Left ventricle myocardium superior (tissue), 1 donor: ENCODE measurements at regions not wholly inside any gene's neighbourhood (a gene's known extent, or its start where the extent isn't known, plus 50 kb on each side); places are given as distances from the start of the nearest gene placed in this dataset.
"Not testable (repeated sequence)": the region's sequence is repeated elsewhere in the genome, so short reads cannot be mapped to it uniquely, and the experiment has no call there.

ENCODE experiments used
- ATAC-seq: fragments of 200-7000 bp; cut with Tn5 transposase; one replicate; pipeline ENCODE4 v1.9.1; 2020; ENCODE audit warnings: mild to moderate bottlenecking, moderate library complexity
- DNase-seq: peaks from one replicate; pipeline ENCODE4 v3.0.0-alpha.2; 2020
- intact Hi-C: fragments of 100-400 bp; cut with micrococcal nuclease; formaldehyde crosslinking; loops from one replicate; pipeline ENCODE4 v1.11.0; 2022
- donor health status: DM: no; HTN: yes; CAD: no; lungs with severe emphysema.

DNA sequence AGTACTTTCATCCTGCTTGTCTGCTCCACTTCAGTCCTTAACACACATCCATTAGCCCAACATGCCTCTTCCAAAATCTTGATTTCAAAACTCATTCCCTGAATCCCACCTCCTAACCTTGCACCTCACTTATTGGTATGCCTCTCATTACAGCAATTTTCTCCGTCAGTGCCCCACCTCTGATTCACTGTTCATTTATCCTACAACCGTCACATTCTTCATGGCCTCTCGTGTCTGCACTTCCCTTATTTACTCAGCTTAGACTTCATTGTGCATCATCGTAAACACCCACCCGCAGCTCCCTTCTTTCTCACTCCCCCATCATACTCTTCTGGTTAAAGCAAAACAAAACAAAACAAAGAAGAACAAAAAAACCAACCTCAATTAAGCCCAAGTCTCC, 160.6 kb upstream of the HMGA2 start:
- intact Hi-C loops: no loop called here

GRCh38 chr12:65664715-65665250, 159.5 kb upstream of the HMGA2 start:
- intact Hi-C loops: no loop called here
- no peak for DNase-seq
- no peak for ATAC-seq

More for the DNA sequence above, 160.6 kb upstream of the HMGA2 start:
- no peak for DNase-seq
- ATAC-seq: no peak

- no peak for DNase-seq
- no peak for ATAC-seq
- intact Hi-C loops: no loop called here
These were observed 158.5 kb upstream of the HMGA2 start for GRCh38 chr12:65665817-65666216.

GRCh38 chr12:65666876-65667275, 157.4 kb upstream of the HMGA2 start:
- intact Hi-C loops: no loop called here
- no peak for DNase-seq
- no peak for ATAC-seq

- ATAC-seq (no peak), DNase-seq (no peak)
- intact Hi-C loops: no loop called here
These were observed 156.4 kb upstream of the HMGA2 start for GRCh38 chr12:65667932-65668331.

- DNase-seq (no peak), ATAC-seq (no peak)
- intact Hi-C loops: no loop called here
These were observed 155.1 kb upstream of the HMGA2 start for GRCh38 chr12:65668981-65669695.

- intact Hi-C loops: loop anchor here (10.0 kb wide), 1 partner anchor 106 kb away; no protein-coding TSS in a partner anchor
- DNase-seq (no peak), ATAC-seq (no peak)
These were observed 153.5 kb upstream of the HMGA2 start for GRCh38 chr12:65670775-65671174.

GRCh38 chr12:65672441-65672840, 151.8 kb upstream of the HMGA2 start:
- intact Hi-C loops: loop anchor here (10.0 kb wide), 1 partner anchor 108 kb away; no protein-coding TSS in a partner anchor
- DNase-seq (no peak), ATAC-seq (no peak)

DNA sequence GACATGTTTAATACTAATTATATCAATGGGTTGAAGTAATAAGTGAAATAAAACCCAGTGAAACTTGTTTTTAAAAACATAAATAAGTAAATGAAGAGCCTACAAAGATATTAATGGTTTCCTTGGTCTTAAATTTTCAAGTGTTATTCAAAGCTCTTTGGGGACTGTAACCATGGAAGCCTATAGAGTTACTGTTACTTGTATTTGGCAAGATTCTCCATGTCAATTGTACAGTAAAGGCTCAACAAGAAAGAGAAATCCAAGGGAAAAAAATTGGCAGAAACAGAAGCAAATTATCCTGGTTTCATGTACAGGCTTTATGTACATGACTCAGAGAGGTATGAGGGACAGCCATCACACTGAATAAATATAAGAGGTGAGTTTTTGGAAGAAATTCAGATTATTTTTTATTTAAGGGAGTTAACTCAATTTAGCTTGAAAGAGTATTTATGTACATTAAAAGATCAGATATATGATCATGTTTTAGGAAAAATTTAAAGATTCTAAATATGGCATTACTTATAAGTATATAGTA, 151.1 kb upstream of the HMGA2 start:
- ATAC-seq: no peak
- DNase-seq: no peak
- intact Hi-C loops: loop anchor here (10.0 kb wide), 1 partner anchor 108 kb away; no protein-coding TSS in a partner anchor

- ATAC-seq (no peak), DNase-seq (no peak)
- intact Hi-C loops: loop anchor here (10.0 kb wide), 1 partner anchor 109 kb away; no protein-coding TSS in a partner anchor
These were observed 150.6 kb upstream of the HMGA2 start for GRCh38 chr12:65673732-65674131.

GRCh38 chr12:65675141-65675621, 149.1 kb upstream of the HMGA2 start:
- intact Hi-C loops: loop anchor here (10.0 kb wide), 1 partner anchor 110 kb away; no protein-coding TSS in a partner anchor
- DNase-seq (no peak), ATAC-seq (no peak)

- not testable (repeated sequence) for DNase-seq, ATAC-seq
- intact Hi-C loops: loop anchor here (10.0 kb wide), 1 partner anchor 113 kb away; no protein-coding TSS in a partner anchor
These were observed 146.1 kb upstream of the HMGA2 start for GRCh38 chr12:65678172-65678571.

GRCh38 chr12:65681226-65681625, 143.1 kb upstream of the HMGA2 start:
- DNase-seq (no peak), ATAC-seq (no peak)
- intact Hi-C loops: no loop called here

- intact Hi-C loops: no loop called here
These were observed 142.2 kb upstream of the HMGA2 start for GRCh38 chr12:65682112-65682511.

DNA sequence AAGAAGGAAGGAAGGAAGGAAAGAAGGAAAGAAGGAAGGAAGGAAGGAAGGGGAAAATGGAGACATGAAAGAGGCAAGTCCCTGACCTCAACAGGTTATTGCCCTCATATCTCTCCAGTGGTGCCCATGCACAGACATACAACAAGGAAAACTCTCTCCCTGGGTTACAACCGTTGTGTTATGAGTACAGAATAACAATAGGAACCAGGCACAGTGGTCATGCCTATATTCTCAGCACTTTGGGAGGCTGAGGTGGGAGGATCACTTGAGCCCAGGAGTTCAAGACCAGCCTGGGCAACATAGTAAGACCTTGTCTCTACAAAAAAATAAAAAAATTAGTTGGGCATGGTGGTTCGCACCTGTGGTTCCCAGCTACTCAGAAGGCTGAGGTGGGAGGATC, 139.4 kb upstream of the HMGA2 start:
- ATAC-seq: no peak
- intact Hi-C loops: no loop called here

More at GRCh38 chr12:65682112-65682511, 142.2 kb upstream of the HMGA2 start:
- no peak for DNase-seq
- no peak for ATAC-seq

DNA sequence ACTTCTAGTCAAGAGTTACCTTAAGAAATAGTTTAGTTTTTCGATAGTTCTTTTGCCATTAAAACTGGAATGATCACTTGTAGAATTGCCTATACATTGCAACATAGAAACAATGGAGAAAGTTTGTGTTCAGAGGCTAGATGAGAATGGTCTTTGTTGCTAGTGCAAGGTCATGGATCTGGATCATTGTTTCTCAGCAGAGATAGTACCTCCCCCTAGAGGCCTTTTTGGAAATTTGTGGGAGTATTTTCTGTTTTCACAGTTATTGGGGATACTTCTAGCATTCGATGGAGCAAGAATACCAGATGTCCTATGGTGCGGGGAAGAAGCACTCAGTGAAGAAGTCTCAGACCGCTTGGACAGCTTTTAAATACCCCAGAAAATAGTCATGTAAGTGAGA, 138.8 kb upstream of the HMGA2 start:
- intact Hi-C loops: no loop called here
- DNase-seq: no peak
- ATAC-seq: no peak

More for the DNA sequence above, 139.4 kb upstream of the HMGA2 start:
- DNase-seq: no peak

- DNase-seq (no peak), ATAC-seq (no peak)
- intact Hi-C loops: no loop called here
These were observed 134.8 kb upstream of the HMGA2 start for GRCh38 chr12:65689508-65689907.

DNA sequence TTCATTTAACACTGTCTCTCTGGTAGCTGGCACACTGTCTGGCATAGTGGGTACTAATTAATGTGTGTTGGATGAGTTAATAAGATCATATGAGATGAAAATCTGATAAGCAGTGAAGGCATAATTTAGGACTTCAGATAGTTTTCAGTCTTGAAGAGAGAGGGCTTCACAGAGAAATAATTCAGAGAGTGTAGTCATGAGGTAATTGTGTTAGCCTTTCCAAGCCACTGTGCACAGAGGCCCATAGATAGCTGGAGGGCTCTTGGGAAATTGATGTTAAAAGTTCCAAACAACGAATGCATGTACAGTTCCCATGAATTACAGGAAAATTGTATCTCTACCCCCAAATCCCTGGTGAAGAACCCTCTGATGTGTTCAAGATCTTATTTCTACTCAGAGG, 133.8 kb upstream of the HMGA2 start:
- ATAC-seq: no peak
- intact Hi-C loops: no loop called here

GRCh38 chr12:65694130-65694529, 130.2 kb upstream of the HMGA2 start:
- intact Hi-C loops: no loop called here
- no peak for ATAC-seq

More for the DNA sequence above, 133.8 kb upstream of the HMGA2 start:
- DNase-seq: no peak

GRCh38 chr12:65695113-65695865, 129.0 kb upstream of the HMGA2 start:
- ATAC-seq (no peak), DNase-seq (no peak)
- intact Hi-C loops: no loop called here

More at GRCh38 chr12:65694130-65694529, 130.2 kb upstream of the HMGA2 start:
- no peak for DNase-seq
